GM12865 (cell line): ENCODE measurements at regions not wholly inside any gene's neighbourhood (a gene's known extent, or its start where the extent isn't known, plus 50 kb on each side); places are given as distances from the start of the nearest gene placed in this dataset.

Experiments
- DNase-seq: peaks from one replicate; pipeline ENCODE4 v3.0.0; 2010; ENCODE audit warnings: low read depth
- H3K4me3 ChIP-seq: 2 replicates; pipeline ENCODE4 v1.5.1; 2011; ENCODE audit warnings: mild to moderate bottlenecking, low read depth, low read length, control low read depth
- TF ChIP-seq, protein P1 (sequence below): IDR thresholded peaks from 2 replicates; pipeline ENCODE4 v1.5.1; 2011; ENCODE audit warnings: low read length, control low read depth, low read depth, inconsistent platforms; ENCODE audit not compliant: insufficient read depth; ENCODE audit errors: missing control alignments

DNA sequence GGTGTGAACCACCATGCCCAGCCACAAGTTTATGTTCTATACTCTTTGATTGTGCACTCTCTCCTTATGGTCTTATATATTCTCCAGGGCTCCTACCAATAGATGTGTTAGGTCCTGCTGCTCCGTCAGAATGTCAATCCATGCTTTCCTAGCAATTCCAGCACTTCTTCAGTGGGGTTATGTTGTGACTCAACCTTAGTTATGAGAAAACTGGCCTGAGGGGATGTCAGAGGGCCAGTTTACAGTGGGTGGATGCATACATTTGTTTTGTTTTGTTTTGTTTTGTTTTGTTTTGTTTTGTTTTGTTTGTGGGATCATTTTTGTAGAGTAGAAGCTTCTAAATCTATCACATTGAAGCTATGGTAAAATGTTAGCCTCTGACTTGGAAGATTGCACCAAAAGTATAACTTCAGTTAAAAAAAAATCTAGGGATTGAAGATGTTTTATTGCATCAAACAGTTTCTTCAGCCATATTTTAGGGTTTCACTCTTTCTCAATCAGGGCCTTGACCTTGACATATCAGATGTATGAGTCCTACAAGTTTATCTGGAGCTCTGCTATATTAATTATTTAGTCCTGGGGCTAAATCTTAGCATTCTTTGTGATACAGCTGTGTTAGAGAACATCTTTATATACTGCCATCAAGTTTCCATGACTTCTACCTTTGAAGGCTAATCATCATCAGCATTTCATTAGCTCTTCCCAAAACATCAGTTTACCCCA lies 191.6 kb upstream of the CNTN5 start:
- H3K4me3 ChIP-seq: no peak overlapping the region
- TF ChIP-seq, protein P1, sequence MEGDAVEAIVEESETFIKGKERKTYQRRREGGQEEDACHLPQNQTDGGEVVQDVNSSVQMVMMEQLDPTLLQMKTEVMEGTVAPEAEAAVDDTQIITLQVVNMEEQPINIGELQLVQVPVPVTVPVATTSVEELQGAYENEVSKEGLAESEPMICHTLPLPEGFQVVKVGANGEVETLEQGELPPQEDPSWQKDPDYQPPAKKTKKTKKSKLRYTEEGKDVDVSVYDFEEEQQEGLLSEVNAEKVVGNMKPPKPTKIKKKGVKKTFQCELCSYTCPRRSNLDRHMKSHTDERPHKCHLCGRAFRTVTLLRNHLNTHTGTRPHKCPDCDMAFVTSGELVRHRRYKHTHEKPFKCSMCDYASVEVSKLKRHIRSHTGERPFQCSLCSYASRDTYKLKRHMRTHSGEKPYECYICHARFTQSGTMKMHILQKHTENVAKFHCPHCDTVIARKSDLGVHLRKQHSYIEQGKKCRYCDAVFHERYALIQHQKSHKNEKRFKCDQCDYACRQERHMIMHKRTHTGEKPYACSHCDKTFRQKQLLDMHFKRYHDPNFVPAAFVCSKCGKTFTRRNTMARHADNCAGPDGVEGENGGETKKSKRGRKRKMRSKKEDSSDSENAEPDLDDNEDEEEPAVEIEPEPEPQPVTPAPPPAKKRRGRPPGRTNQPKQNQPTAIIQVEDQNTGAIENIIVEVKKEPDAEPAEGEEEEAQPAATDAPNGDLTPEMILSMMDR: no peak
- no peak for DNase-seq

DNA sequence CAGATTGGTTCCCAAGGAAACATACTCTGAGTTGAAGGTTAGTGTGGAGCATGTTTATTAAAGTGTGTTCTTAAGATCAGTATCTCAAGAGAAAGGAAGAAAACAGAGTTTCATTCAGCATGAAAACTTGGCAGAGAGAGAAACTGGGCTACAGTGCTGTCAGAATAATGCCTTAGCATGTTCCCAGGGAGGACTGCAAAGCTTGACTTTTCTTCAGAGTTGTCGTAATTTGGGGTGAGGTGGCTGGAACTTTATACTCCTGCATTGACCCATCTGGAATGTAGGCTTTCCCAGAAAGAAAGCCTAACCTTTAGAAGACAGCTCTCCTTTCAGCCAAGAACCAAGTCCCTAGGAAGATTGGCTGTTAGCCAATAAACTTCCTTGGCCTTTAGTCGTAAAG lies 190.8 kb upstream of the CNTN5 start:
- TF ChIP-seq, protein P1: no peak
- no peak for DNase-seq
- H3K4me3 ChIP-seq: no peak overlapping the region

DNA sequence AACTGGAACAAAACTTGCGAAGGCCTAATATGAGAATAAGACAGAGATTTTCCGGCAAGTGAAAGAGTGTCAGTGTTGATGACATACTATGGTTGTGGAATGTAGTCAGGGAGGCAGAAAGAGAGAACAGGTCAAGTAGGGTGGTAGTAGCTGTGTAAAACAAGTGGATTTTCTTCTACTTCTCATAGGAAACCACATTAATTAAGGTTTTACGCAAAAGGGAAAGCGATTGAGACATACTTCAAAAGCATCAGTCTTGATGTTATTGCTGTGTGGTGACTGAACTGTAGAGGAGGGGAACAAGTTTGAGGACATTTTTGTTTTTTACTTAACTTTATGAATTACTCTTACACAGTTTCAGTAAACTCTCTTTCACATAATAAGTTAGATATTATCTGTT lies 186.0 kb upstream of the CNTN5 start:
- TF ChIP-seq, protein P1: no peak
- no peak overlapping the region for H3K4me3 ChIP-seq
- no peak for DNase-seq

DNA sequence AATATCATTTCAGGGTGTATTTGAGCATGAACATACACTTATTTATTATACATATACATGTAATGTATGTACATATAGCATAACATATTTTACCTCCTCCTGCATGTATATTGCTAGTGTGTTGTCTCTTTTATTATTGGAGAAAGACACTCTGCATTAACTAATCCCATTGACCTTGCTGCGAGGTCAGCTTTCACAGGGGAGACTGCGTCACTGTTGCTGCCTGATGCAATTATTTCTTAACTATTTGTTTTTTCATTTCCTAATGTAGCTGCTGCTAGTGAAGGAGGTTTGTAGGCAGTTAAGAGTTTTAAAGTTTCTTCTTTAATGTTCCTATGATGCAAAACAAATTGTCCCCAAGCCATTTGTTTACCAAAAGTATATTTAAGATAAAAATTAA lies 185.4 kb upstream of the CNTN5 start:
- no peak for DNase-seq
- TF ChIP-seq, protein P1: no peak
- H3K4me3 ChIP-seq: no peak overlapping the region

DNA sequence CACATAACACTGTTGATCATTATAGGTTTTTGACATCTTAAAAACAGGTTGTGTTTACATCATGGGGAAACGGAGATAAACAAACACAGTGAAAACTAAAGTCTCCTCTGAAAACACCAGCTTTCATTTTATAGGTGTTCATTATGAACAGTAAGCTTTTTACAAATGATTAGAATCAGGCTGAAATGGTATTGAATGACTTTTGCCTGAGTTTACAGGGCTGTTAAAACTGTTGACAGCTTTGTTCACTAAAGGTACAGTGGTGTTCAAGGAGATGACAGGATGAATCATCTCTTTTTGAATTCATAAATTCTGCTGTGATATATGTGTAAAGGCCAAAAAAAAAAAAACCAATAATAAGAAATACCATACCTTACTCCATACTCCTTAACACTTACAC lies 184.6 kb upstream of the CNTN5 start:
- no peak for DNase-seq
- TF ChIP-seq, protein P1: no peak
- no peak overlapping the region for H3K4me3 ChIP-seq

DNA sequence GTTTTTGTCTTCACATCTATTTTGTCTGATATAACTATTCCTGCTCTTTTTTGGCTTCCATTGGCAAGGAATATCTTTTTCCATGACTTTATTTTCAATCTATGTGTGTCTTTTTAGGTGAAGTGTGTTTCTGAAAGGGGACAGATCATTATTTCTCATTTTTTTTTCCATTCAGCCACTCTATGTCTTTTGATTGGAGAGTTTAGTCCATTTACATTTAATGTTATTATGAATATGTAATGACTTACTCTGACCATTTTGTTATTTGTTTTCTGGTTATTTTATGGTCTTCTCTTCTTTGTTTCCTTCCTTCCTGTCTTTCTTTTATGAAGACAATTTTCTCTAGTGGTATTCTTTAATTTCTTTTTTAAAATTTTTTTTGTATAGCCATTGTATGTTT lies 178.6 kb upstream of the CNTN5 start:
- DNase-seq: no peak
- TF ChIP-seq, protein P1: no peak
- no peak overlapping the region for H3K4me3 ChIP-seq

DNA sequence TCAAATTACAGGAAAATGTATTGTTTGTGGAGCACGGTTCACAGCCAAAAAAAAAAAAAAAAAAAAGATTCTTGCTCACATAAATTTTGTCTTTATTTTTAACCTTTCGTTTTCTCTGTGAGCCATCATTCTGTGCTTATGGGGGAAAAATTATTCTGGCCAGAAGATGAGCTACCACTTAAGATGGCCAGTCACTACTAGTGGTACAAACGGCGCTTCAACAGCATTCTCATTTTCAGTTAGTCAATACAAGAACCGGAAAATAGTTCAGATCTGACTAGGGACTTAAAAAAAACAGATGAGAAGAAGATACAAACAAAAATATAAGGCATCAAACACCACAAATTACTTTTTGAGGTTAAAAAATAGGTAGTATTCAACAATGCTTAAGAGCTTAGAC lies 158.6 kb upstream of the CNTN5 start:
- DNase-seq: peak; percentile 41
- no peak overlapping the region for H3K4me3 ChIP-seq
- TF ChIP-seq, protein P1: no peak
